OCI-LY3 (cell line): ENCODE measurements at regions not wholly inside any gene's neighbourhood (a gene's known extent, or its start where the extent isn't known, plus 50 kb on each side); places are given as distances from the start of the nearest gene placed in this dataset.

Experiments used
- H2AFZ ChIP-seq: fragments of 200-600, 300-600 bp; shearing (Covaris generic); 2 replicates; pipeline ENCODE4 v1.6.0; 2014; ENCODE audit warnings: antibody characterized with exemption, low read depth, low read length
- H3K27ac ChIP-seq: fragments of 200-600, 300-600 bp; sonication (generic); 2 replicates; pipeline ENCODE4 v1.5.1; 2014; ENCODE audit warnings: mild to moderate bottlenecking, low read length, moderate library complexity, mixed read lengths
- H3K27me3 ChIP-seq: fragments of 200-600, 300-600 bp; sonication (generic); 2 replicates; pipeline ENCODE4 v1.6.1; 2014; ENCODE audit warnings: low read depth, low read length, mixed read lengths
- H3K36me3 ChIP-seq: fragments of 200-600, 300-600 bp; sonication (generic); replicated peaks from 2 replicates; pipeline ENCODE3; 2014; ENCODE audit warnings: low read depth, low read length, mixed read lengths
- H3K4me1 ChIP-seq: fragments of 300-600, 200-600 bp; sonication (generic); 2 replicates; pipeline ENCODE4 v1.6.1; 2014; ENCODE audit warnings: low read length, mixed read lengths
- H3K4me2 ChIP-seq: fragments of 200-600, 300-600 bp; sonication (generic); 2 replicates; pipeline ENCODE4 v1.6.1; 2014; ENCODE audit warnings: low read length, mixed read lengths
- H3K4me3 ChIP-seq: fragments of 300-600, 200-600 bp; sonication (generic); 2 replicates; pipeline ENCODE4 v1.5.1; 2014; ENCODE audit warnings: antibody characterized with exemption, mild to moderate bottlenecking, low read length, moderate library complexity
- H3K79me2 ChIP-seq: fragments of 300-600, 200-600 bp; shearing (Covaris generic); 2 replicates; pipeline ENCODE4 v1.6.1; 2014; ENCODE audit warnings: mild to moderate bottlenecking, low read length, mixed read lengths
- H3K9ac ChIP-seq: fragments of 300-600, 200-600 bp; shearing (Covaris generic); 2 replicates; pipeline ENCODE4 v1.6.0; 2014; ENCODE audit warnings: mild to moderate bottlenecking, low read length, moderate library complexity
- H3K9me3 ChIP-seq: fragments of 200-600, 300-600 bp; shearing (Covaris generic); 2 replicates; pipeline ENCODE4 v1.6.1; 2014; ENCODE audit warnings: low read length, mixed read lengths; ENCODE audit not compliant: insufficient read depth
- H4K20me1 ChIP-seq: fragments of 200-600, 300-600 bp; sonication (generic); 2 replicates; pipeline ENCODE4 v1.6.1; 2016; ENCODE audit warnings: low read length, mixed read lengths; ENCODE audit not compliant: insufficient read depth
- CTCF ChIP-seq: fragments of 200-600, 300-600 bp; sonication (generic); IDR thresholded peaks from 2 replicates; pipeline ENCODE4 v1.5.1; 2014; ENCODE audit warnings: antibody characterized with exemption, low read length, low read depth
- EZH2phosphoT487 ChIP-seq: fragments of 200-600 bp; shearing (Covaris generic); IDR thresholded peaks from 2 replicates; pipeline ENCODE4 v1.6.1; 2018; ENCODE audit warnings: antibody characterized with exemption, mixed run types, low read depth

- Histone ChIP-seq H3K27ac (no peak overlapping the region), H3K9ac (no peak overlapping the region), H2AFZ (no peak overlapping the region), H3K4me3 (no peak overlapping the region), H3K27me3 (no peaks in the 10 kb centered on the region), H3K4me2 (no peak overlapping the region), H4K20me1 (no peaks in the 10 kb centered on the region), H3K79me2 (no peaks in the 10 kb centered on the region), H3K36me3 (no peaks in the 10 kb centered on the region), H3K9me3 (no peaks in the 10 kb centered on the region), H3K4me1 (no peaks in the 10 kb centered on the region)
- TF ChIP-seq EZH2phosphoT487 (no peak), CTCF (no peak)
Observed at GRCh38 chr22:47565607-47566006, 803.2 kb downstream of the TBC1D22A start.

- H3K9me3 ChIP-seq, result no peaks in the 10 kb centered on the region
- TF ChIP-seq CTCF (no peak), EZH2phosphoT487 (no peak)
- H4K20me1 ChIP-seq, result no peaks in the 10 kb centered on the region
- H3K36me3 ChIP-seq, result no peaks in the 10 kb centered on the region
- H3K4me1 ChIP-seq, result peaks cover 3% of the 10 kb centered on the region; the same call in 1 of the 2 replicates
- H2AFZ ChIP-seq, result no peak overlapping the region
- no peak overlapping the region for H3K4me3 ChIP-seq
- no peaks in the 10 kb centered on the region for H3K27me3 ChIP-seq
- no peak overlapping the region for H3K9ac ChIP-seq
- no peak overlapping the region for H3K4me2 ChIP-seq
- H3K27ac ChIP-seq, result no peak overlapping the region
- H3K79me2 ChIP-seq, result no peaks in the 10 kb centered on the region
Observed at GRCh38 chr22:47564651-47565434, 802.4 kb downstream of the TBC1D22A start.

GRCh38 chr22:47564158-47564450, 801.7 kb downstream of the TBC1D22A start:
- Histone ChIP-seq H3K36me3 (no peaks in the 10 kb centered on the region), H3K4me1 (peaks cover 3% of the 10 kb centered on the region; the same call in 1 of the 2 replicates), H3K27ac (no peak overlapping the region), H3K79me2 (no peaks in the 10 kb centered on the region), H3K4me3 (no peak overlapping the region), H3K9ac (no peak overlapping the region), H3K9me3 (no peaks in the 10 kb centered on the region), H2AFZ (no peak overlapping the region), H4K20me1 (no peaks in the 10 kb centered on the region), H3K27me3 (no peaks in the 10 kb centered on the region), H3K4me2 (no peak overlapping the region)
- TF ChIP-seq EZH2phosphoT487 (no peak), CTCF (no peak)

GRCh38 chr22:47563406-47564157, 801.1 kb downstream of the TBC1D22A start:
- no peak overlapping the region for H3K4me3 ChIP-seq
- H3K36me3 ChIP-seq, result no peaks in the 10 kb centered on the region
- no peaks in the 10 kb centered on the region; the same call in 1 of the 2 replicates for H3K27me3 ChIP-seq
- no peaks in the 10 kb centered on the region for H3K9me3 ChIP-seq
- H3K4me1 ChIP-seq, result peaks cover 3% of the 10 kb centered on the region; the same call in 1 of the 2 replicates
- no peak overlapping the region for H3K4me2 ChIP-seq
- no peaks in the 10 kb centered on the region for H3K79me2 ChIP-seq
- no peak overlapping the region for H3K27ac ChIP-seq
- no peak overlapping the region for H2AFZ ChIP-seq
- no peak for TF ChIP-seq EZH2phosphoT487
- no peak for TF ChIP-seq CTCF
- H4K20me1 ChIP-seq, result no peaks in the 10 kb centered on the region
- H3K9ac ChIP-seq, result no peak overlapping the region
